OCI-LY1 (cell line): ENCODE measurements at regions not wholly inside any gene's neighbourhood (a gene's known extent, or its start where the extent isn't known, plus 50 kb on each side); places are given as distances from the start of the nearest gene placed in this dataset.

Source experiments
- H2AFZ ChIP-seq: fragments of 200-600 bp; sonication (generic), shearing (Covaris generic); 2 replicates; pipeline ENCODE4 v1.6.0; 2014; ENCODE audit warnings: antibody characterized with exemption, mild to moderate bottlenecking, low read length
- H3F3A ChIP-seq: fragments of 200-600 bp; sonication (generic), shearing (Covaris generic); 2 replicates; pipeline ENCODE4 v1.6.0; 2014; ENCODE audit warnings: mild to moderate bottlenecking, antibody characterized with exemption, low read length, moderate library complexity; ENCODE audit not compliant: insufficient read depth
- H3K27ac ChIP-seq: fragments of 200-600 bp; sonication (generic); 2 replicates; pipeline ENCODE4 v1.5.1; 2014; ENCODE audit warnings: low read length, mixed run types, mild to moderate bottlenecking, low read depth; ENCODE audit not compliant: poor library complexity, severe bottlenecking
- H3K27me3 ChIP-seq: fragments of 200-600 bp; sonication (generic); 2 replicates; pipeline ENCODE4 v1.6.0; 2014; ENCODE audit warnings: antibody characterized with exemption, mild to moderate bottlenecking, low read length, moderate library complexity; ENCODE audit not compliant: insufficient read depth
- H3K36me3 ChIP-seq: fragments of 200-600 bp; sonication (generic); 2 replicates; pipeline ENCODE4 v1.6.1; 2014; ENCODE audit warnings: mild to moderate bottlenecking, antibody characterized with exemption, low read length, moderate library complexity, mixed read lengths; ENCODE audit not compliant: insufficient read depth
- H3K4me1 ChIP-seq: fragments of 200-600 bp; sonication (generic); 2 replicates; pipeline ENCODE4 v1.5.1; 2014; ENCODE audit warnings: mild to moderate bottlenecking, low read length, moderate library complexity; ENCODE audit not compliant: insufficient read depth, severe bottlenecking
- H3K4me2 ChIP-seq: fragments of 200-600 bp; sonication (generic), shearing (Covaris generic); 2 replicates; pipeline ENCODE4 v1.6.1; 2014; ENCODE audit warnings: low read length
- H3K4me3 ChIP-seq: fragments of 200-600 bp; sonication (generic); 2 replicates; pipeline ENCODE4 v1.5.1; 2014; ENCODE audit warnings: low read length, low read depth, mild to moderate bottlenecking, mixed read lengths; ENCODE audit not compliant: poor library complexity, severe bottlenecking
- H3K79me2 ChIP-seq: fragments of 200-600 bp; shearing (Covaris generic); 2 replicates; pipeline ENCODE4 v1.6.1; 2016; ENCODE audit warnings: mixed run types, low read length, mixed read lengths; ENCODE audit not compliant: insufficient read depth
- H3K9ac ChIP-seq: fragments of 200-600 bp; sonication (generic), shearing (Covaris generic); 2 replicates; pipeline ENCODE4 v1.6.1; 2014; ENCODE audit warnings: mild to moderate bottlenecking, low read length, mixed read lengths
- H3K9me2 ChIP-seq: fragments of 200-600 bp; sonication (generic), shearing (Covaris generic); 2 replicates; pipeline ENCODE4 v1.6.1; 2014; ENCODE audit warnings: low read depth, mild to moderate bottlenecking, low read length, mixed read lengths
- H3K9me3 ChIP-seq: fragments of 200-600 bp; shearing (Covaris generic); 2 replicates; pipeline ENCODE4 v1.6.1; 2014; ENCODE audit warnings: low read length, mixed read lengths
- H4K20me1 ChIP-seq: fragments of 200-600 bp; sonication (generic), shearing (Covaris generic); 2 replicates; pipeline ENCODE4 v1.6.0; 2016; ENCODE audit warnings: mild to moderate bottlenecking, low read length; ENCODE audit not compliant: insufficient read depth
- EZH2 ChIP-seq: fragments of 200-600 bp; sonication (generic), shearing (Covaris generic); IDR thresholded peaks from 2 replicates; pipeline ENCODE4 v1.8.0; 2017; ENCODE audit warnings: borderline replicate concordance, mixed run types, mild to moderate bottlenecking, antibody characterized with exemption, low read length, moderate library complexity, mixed read lengths
- TF ChIP-seq, protein P1 (sequence below): fragments of 200-600 bp; sonication (generic), shearing (Covaris generic); IDR thresholded peaks from 2 replicates; pipeline ENCODE4 v1.5.1; 2017; ENCODE audit warnings: mild to moderate bottlenecking, antibody characterized with exemption, low read length, moderate library complexity, mixed read lengths

DNA sequence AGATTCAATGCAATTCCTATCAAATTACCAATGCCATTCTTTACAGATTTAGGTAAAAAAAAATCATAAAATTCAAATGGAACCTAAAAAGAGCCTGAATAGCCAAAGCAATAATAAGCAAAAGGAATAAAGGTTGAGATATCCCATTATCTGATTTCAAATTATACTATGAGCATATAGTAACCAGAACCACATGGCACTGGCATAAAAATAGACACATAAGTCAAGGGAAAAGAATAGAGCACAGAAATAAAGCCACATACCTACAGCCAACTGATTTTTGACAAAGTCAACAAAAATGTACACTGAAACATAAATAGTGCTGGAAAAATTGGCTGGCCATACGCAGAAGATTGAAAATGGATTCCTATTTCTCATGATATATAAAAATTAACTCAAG is 853.7 kb downstream of the FAT4 start:
- Histone ChIP-seq H3K9me2 (no peaks in the 10 kb centered on the region), H2AFZ (no peak overlapping the region), H3K4me3 (no peak overlapping the region), H3K36me3 (no peaks in the 10 kb centered on the region), H3K9me3 (no peaks in the 10 kb centered on the region), H3K27ac (no peak overlapping the region), H3K79me2 (no peaks in the 10 kb centered on the region), H3K27me3 (no peaks in the 10 kb centered on the region), H3K9ac (no peak overlapping the region), H3F3A (no peaks in the 10 kb centered on the region), H3K4me2 (no peak overlapping the region), H4K20me1 (no peaks in the 10 kb centered on the region), H3K4me1 (no peaks in the 10 kb centered on the region)
- TF ChIP-seq, protein P1, sequence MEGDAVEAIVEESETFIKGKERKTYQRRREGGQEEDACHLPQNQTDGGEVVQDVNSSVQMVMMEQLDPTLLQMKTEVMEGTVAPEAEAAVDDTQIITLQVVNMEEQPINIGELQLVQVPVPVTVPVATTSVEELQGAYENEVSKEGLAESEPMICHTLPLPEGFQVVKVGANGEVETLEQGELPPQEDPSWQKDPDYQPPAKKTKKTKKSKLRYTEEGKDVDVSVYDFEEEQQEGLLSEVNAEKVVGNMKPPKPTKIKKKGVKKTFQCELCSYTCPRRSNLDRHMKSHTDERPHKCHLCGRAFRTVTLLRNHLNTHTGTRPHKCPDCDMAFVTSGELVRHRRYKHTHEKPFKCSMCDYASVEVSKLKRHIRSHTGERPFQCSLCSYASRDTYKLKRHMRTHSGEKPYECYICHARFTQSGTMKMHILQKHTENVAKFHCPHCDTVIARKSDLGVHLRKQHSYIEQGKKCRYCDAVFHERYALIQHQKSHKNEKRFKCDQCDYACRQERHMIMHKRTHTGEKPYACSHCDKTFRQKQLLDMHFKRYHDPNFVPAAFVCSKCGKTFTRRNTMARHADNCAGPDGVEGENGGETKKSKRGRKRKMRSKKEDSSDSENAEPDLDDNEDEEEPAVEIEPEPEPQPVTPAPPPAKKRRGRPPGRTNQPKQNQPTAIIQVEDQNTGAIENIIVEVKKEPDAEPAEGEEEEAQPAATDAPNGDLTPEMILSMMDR: no peak
- TF ChIP-seq EZH2: no peak

DNA sequence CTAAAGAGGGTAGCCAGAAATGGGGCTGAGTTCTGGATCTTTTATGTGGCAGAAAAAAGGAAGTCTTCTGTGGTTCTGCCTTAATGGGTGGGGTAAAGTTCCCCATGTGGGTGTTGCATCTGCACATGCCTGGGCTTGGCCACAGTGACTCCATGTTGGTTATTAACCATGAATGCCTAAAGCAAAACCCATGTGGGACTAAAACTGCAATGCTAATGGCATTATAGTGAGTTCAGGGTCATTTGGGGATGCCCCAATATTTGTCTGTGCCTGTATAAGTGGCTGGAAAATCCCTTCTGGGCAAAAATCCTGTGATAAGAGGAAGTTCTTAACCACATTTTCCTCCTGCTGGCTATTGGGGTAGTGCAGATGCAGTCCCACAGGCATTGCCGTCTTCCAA is 857.4 kb downstream of the FAT4 start:
- Histone ChIP-seq H3K4me1 (no peaks in the 10 kb centered on the region), H3K36me3 (no peaks in the 10 kb centered on the region), H3K9me3 (no peaks in the 10 kb centered on the region), H3K4me2 (no peak overlapping the region), H4K20me1 (no peaks in the 10 kb centered on the region), H3K27ac (no peak overlapping the region), H3K27me3 (no peaks in the 10 kb centered on the region), H3K79me2 (no peaks in the 10 kb centered on the region), H3K9ac (no peak overlapping the region), H3F3A (no peaks in the 10 kb centered on the region), H2AFZ (no peak overlapping the region), H3K4me3 (no peak overlapping the region), H3K9me2 (no peaks in the 10 kb centered on the region)
- TF ChIP-seq EZH2: no peak
- TF ChIP-seq, protein P1: no peak

DNA sequence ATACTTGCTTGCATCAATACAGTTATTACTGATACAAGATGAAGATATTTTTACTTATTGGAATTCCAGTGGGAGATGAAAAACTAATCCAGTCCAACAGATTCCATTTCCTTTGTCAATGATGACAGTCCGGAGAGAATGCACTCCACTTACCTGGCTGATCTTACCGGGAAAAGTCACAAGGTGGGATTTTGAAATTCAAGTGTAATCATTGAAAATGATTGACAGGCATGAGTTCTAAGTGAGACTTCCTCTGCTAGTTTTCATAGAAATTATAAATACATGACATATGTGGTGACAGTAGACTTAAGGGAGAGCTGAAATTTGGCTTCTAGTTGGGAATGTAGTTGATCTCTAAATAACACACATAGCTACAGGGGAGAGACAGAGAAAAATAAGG is 859.9 kb downstream of the FAT4 start:
- Histone ChIP-seq H2AFZ (no peak overlapping the region), H3K4me1 (no peaks in the 10 kb centered on the region), H3K4me3 (no peak overlapping the region), H4K20me1 (no peaks in the 10 kb centered on the region), H3K9me2 (no peaks in the 10 kb centered on the region), H3K27me3 (no peaks in the 10 kb centered on the region), H3K36me3 (no peaks in the 10 kb centered on the region), H3K9ac (no peak overlapping the region), H3K27ac (no peak overlapping the region), H3K9me3 (no peaks in the 10 kb centered on the region), H3K79me2 (no peaks in the 10 kb centered on the region), H3F3A (no peaks in the 10 kb centered on the region), H3K4me2 (no peak overlapping the region)
- TF ChIP-seq EZH2: no peak
- TF ChIP-seq, protein P1: no peak
